ENCODE measurements at regions not wholly inside any gene's neighbourhood (a gene's known extent, or its start where the extent isn't known, plus 50 kb on each side); places are given as distances from the start of the nearest gene placed in this dataset.

- CTCF ChIA-PET, result no interaction called here
- DNase-seq (ENCODE audit: extremely low spot score), result no peak
- TF ChIP-seq CTCF (IDR thresholded peaks at IDR 0.05; ENCODE audit: control extremely low read depth, extremely low read depth, low read depth, missing control alignments), result no peak
- POLR2A ChIA-PET, result no interaction called here
Measured at GRCh38 chrX:109797311-109797975, 64.4 kb upstream of the ACSL4 start.

- ChIA-PET POLR2A (no interaction called here), CTCF (interaction anchor here (1.0 kb wide), 1 partner anchor 79 kb away, joined by 3 read pairs; no protein-coding TSS in a partner anchor)
- no peak for DNase-seq (ENCODE audit: extremely low spot score)
- TF ChIP-seq CTCF (IDR thresholded peaks at IDR 0.05; ENCODE audit: control extremely low read depth, extremely low read depth, low read depth, missing control alignments), result no peak
Measured at GRCh38 chrX:109812236-109812635, 79.2 kb upstream of the ACSL4 start.

GRCh38 chrX:109813236-109813635 is 80.2 kb upstream of the ACSL4 start:
- no peak for TF ChIP-seq CTCF (IDR thresholded peaks at IDR 0.05; ENCODE audit: control extremely low read depth, extremely low read depth, low read depth, missing control alignments)
- DNase-seq (ENCODE audit: extremely low spot score), result no peak
- ChIA-PET CTCF (interaction anchor here (1.0 kb wide), 1 partner anchor 100 kb away, joined by 3 read pairs; no protein-coding TSS in a partner anchor), POLR2A (no interaction called here)

GRCh38 chrX:109818976-109819375 is 85.9 kb upstream of the ACSL4 start:
- no peak for DNase-seq (ENCODE audit: extremely low spot score)
- ChIA-PET CTCF (interaction anchor here (0.9 to 1.8 kb wide), 3 partner anchors 8 to 106 kb away, joined by 3 to 6 read pairs (median 6); no protein-coding TSS in a partner anchor), POLR2A (no interaction called here)
- no peak for TF ChIP-seq CTCF (IDR thresholded peaks at IDR 0.05; ENCODE audit: control extremely low read depth, extremely low read depth, low read depth, missing control alignments)

- no peak for TF ChIP-seq CTCF (IDR thresholded peaks at IDR 0.05; ENCODE audit: control extremely low read depth, extremely low read depth, low read depth, missing control alignments)
- DNase-seq (ENCODE audit: extremely low spot score), result no peak
- POLR2A ChIA-PET, result no interaction called here
- CTCF ChIA-PET, result interaction anchor here (1.5 to 1.8 kb wide), 2 partner anchors 8 to 110 kb away, joined by 4 to 8 read pairs; no protein-coding TSS in a partner anchor
Measured at GRCh38 chrX:109822861-109823260, 89.8 kb upstream of the ACSL4 start.

- POLR2A ChIA-PET, result no interaction called here
- no peak for DNase-seq (ENCODE audit: extremely low spot score)
- CTCF ChIA-PET, result interaction anchor here (0.8 to 1.9 kb wide), 8 partner anchors 8 to 45 kb away, joined by 3 to 9 read pairs (median 4); no protein-coding TSS in a partner anchor
Measured at GRCh38 chrX:109826954-109827708, 94.1 kb upstream of the ACSL4 start.

More at GRCh38 chrX:109826954-109827708, 94.1 kb upstream of the ACSL4 start:
- no peak for TF ChIP-seq CTCF (IDR thresholded peaks at IDR 0.05; ENCODE audit: control extremely low read depth, extremely low read depth, low read depth, missing control alignments)
